GM21529 (cell line): ENCODE measurements at regions not wholly inside any gene's neighbourhood (a gene's known extent, or its start where the extent isn't known, plus 50 kb on each side); places are given as distances from the start of the nearest gene placed in this dataset.
"Not testable (repeated sequence)": the region's sequence is repeated elsewhere in the genome, so short reads cannot be mapped to it uniquely, and the experiment has no call there.

ENCODE experiments used
- ATAC-seq: cut with Tn5 transposase; IDR thresholded peaks from one replicate; pipeline ENCODE4 v1.9.1; 2021; ENCODE audit not compliant: unreplicated experiment

DNA sequence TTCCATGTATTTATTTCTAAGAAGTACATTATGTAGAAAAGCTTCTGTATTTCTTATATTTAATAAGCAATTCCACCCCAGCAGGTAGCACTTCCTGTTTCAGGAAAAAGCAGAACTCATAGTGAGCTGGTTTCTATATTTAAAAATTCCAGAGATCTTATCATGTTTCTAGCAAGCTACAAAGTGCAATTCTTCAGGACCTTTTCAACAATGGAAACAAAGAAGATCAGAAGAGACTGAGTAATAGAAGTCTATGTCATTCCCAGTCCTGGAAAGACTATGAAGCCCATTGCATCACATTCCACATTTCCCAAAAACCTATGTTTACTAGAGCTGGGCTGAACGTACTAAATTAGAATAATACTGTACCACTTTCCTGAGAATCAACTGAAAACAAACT lies 302.6 kb upstream of the NRSN1 start:
- ATAC-seq, result no peak

DNA sequence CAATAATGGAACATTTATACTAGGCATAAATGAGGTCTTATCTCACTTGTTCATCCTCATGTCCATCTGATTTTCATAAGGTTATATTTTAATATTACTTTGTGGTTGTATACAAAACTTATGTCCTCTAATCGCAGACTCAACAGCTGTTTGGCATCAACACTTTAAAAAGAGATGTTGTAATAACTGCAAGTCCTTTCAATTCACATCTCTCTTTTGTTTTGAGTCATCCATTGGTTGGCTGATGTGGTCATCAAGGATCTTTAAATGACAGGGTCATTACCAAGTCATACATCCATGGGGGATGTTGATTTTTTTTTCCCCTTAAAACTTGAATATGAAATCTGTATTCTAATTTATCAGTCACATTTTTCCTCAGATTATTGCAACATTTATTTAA lies 299.4 kb upstream of the NRSN1 start:
- no peak for ATAC-seq

DNA sequence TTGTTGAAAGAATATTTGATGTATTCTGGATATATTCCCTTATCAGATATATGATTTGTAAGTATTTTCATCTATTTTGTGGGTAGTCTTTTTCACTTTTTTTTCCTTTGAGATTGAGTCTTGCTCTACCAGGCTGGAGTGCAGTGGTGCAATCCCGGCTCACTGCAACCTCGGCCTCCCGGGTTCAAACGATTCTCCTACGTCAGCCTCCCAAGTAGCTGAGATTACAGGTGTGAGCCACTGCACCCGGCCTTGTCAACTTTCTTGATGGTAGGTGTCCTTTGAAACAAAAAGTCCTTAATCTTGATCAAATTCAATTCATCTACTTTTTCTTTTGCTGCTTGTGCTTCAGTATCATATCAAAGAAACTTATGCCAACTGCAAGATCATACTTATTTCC lies 297.2 kb upstream of the NRSN1 start:
- ATAC-seq, result no peak

DNA sequence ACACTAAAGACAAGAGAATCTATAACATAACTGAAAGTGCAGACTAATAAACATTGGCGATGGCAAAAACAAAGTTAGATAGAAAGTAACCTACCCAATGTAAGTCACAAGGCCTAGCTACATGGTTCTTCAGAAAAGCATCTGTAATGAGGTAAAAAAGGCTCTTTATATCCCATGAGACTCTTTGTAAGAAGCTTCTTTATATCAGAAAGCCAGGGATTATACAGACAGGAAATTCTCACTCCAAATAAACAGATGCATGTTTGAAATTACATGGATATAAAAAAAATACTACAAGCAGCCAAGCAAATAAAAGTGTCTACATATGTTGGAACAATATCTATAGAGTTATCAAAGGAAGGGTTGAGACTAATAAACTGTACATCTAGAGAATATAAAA lies 284.9 kb upstream of the NRSN1 start:
- ATAC-seq, result no peak

DNA sequence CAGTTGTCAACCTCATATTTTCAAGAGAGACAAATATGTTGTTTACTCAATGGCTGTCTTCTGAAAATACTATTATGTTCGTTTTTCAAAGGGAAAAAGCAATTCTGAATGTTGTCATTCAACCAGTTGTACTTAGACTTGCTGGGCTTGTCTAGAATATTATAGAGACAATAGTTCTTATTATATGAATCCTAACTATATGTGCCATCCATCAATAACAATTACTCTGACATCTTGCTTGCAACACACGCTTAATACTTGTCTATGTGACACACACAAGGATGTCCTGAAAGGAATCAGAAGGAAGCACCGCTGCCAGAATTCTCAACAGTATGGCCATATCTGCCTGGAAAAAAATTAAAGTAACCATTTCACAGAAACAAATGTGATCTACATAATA lies 283.3 kb upstream of the NRSN1 start:
- no peak for ATAC-seq

DNA sequence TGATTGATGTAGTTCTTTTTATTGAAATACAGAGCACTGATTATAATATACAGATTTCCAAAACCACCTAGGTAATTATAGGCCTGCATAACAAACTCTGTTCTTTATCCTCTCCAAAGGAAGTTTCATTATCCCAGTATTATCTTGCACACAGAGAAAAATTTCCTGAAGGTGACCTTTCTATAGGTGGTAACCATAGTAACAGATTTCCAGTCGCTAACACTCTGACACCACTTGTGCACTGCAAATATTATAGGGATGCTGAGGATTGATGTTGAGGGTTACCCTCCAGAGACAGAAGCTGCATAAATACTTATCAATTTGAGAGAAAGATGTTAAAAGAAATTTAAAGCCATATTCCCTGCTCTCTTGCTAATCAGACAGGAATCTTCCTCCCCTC lies 274.5 kb upstream of the NRSN1 start:
- ATAC-seq, result no peak

DNA sequence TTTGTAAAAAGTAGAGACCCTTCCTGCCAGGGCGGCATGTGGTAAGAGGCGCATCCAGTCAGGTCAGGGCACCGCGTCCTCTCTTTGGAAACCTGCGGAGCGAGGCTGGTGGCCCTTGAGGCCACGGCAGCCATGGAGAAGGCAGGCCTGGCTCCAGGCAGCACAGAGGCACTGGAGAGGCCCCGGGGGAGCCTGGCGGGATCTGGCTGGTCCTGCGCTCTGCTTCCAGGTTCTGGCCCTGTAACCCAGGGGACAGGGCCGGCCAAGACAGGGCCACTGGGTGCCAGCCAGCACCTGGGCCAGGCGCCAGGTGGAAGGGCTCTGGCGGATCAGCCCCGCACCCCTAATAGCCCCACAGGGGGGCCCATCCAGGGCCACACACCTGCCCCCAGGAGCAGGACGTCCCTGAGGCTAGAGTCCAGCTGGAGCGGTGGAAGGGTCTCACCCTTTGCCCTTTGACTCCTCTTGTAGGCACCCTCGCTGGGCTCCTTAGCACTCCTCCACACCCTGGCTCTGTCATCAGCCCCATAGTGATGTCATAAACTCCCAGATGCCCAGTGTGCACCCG lies 272.4 kb upstream of the NRSN1 start:
- ATAC-seq, result not testable (repeated sequence)

DNA sequence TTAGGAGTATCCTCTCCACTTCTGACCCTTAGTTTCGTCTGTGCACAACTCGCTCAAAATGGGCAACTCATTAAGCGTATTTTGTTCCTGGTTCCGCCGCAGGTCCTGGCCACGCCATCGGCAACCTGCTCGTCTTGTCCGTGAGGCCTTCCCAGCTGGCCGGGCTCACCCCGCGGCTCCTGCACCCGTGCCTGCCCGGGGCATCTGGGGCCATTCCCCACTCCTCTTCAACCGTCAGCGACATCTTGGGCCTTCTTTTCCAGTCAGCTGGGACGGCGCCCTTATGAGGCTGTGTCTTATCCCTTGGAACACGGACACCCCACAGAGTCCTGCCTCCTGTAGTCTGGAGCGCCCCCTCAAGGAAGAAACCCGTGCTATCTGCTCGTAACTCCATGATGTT lies 271.9 kb upstream of the NRSN1 start:
- ATAC-seq, result not testable (repeated sequence)

DNA sequence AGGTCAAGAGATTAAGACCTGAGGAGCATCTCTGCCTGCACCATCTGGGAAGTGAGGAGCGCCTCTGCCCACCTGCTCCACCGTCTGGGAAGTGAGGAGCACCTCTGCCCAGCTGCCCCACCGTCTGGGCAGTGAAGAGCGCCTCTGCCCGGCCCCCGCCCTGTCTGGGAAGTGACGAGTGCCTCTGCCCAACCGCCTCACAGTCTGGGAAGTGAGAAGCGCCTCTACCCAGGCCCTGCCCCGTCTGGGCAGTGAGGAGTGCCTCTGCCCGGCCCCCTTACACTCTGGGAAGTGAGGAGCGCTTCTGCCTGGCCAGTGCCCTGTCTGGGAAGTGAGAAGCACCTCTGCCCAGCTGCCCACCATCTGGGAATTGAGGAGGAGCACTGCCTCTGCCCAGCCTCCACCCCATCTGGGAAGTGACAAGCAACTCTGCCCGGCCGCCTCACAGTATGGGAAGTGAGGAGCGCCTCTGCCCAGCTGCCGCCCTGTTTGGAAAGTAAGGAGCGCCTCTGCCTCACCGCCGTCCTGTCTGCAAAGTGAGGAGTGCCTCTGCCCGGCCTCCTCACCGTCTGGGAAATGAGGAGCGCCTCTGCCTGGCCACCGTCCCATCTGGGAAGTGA lies 270.4 kb upstream of the NRSN1 start:
- no peak for ATAC-seq

DNA sequence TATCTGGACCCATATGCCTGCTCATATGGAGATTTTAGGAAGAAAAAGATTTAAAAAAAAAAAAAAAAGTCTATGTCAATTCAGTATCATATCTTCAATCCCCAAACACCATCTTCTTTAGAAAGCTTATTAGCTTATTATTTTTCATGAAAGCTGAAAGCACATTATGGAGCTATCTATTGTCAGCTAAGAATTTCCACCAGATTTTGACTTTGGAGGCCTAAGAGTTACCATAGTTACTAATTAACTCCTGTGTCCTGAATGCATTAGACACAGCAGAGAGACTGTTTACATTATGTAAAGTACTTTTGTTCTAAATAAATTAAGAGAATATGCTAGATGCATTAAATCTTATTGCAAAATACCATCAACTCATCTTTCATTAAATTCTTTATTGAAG lies 255.5 kb upstream of the NRSN1 start:
- no peak for ATAC-seq

DNA sequence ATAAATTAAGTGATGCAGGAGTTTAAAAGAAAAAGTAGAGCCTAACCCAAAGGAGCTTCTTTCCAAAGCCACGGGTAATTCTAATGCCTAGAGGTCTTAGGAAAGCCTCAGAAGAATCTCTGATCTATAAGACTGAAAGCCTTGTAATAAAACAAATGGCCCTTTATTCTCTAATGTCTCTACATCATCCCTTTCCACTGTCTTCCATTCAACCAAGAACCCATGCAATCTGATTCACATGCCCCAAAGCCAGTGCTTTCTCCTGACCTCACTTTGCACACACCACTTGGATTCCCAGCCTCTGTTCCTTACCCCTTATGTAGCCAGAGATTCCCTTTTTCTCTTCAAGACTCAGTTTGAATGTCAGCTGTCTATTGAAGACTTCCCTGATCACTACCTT lies 252.9 kb upstream of the NRSN1 start:
- no peak for ATAC-seq

DNA sequence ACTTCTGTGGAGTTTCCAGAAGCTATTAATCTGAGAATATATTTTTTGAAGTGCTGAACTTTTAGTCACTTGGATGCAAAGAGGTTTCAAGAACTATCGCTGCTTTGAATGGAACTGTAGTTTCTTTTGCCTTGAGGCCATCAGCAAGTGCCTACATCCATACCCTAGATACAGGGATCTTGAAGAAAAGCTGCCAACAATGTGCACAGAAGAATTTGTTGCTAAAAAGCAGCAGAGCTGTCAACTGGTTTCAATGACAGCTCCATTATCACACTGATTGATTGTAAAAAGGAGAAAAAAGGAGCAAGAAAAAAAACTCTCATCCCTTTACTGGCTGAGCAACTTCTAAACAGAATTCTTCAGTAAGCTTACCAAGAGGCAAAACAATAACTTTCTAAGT lies 251.0 kb upstream of the NRSN1 start:
- no peak for ATAC-seq

DNA sequence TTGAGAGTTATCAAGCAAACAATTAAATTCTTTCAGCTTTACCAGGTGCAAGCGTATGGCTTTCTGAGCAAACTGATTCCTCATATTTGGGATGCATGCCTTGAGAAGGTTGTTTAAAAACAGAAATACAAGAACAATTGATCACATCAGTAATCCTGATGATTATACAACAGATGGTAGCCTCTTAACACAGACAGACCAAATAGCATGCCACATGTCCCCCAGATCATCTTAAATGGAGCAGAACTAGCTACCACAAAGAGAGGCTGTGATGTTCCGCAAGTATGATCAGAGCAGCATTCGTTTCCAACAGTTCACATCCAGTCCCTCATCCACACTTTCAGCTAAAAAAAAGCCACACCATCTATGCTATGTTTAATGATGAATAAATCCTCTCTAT lies 246.2 kb upstream of the NRSN1 start:
- no peak for ATAC-seq

DNA sequence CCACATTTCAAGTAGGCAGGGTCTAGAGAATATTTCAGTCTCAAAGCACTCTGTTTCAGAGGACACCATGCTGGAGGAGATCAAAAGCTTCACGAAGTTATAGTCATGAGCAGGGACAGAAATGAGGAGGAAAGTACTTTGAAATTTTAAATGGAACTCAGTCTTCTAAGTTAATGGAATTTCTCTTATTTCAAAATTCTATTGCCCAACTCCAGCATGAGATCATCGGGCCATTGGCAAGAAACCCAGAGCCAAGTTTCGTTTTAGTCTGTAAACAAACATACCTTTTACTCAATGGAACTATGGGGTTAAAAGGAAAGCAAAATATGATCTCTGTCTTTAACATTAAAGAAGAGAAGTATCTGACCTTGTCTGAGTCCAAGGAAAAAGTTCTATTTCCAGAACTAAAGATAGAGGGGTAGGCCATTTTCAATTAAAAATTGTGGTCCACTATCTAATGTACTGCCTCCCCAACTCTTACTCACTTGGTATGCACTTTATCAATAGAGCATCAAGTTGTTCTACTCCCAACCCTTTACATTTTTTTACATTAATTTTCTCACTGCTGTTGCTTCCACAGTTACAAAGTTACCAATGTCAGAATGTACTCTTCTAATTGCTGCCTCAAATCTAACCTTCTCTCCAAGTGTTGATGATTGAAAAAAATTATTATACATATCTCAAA lies 235.3 kb upstream of the NRSN1 start:
- no peak for ATAC-seq

DNA sequence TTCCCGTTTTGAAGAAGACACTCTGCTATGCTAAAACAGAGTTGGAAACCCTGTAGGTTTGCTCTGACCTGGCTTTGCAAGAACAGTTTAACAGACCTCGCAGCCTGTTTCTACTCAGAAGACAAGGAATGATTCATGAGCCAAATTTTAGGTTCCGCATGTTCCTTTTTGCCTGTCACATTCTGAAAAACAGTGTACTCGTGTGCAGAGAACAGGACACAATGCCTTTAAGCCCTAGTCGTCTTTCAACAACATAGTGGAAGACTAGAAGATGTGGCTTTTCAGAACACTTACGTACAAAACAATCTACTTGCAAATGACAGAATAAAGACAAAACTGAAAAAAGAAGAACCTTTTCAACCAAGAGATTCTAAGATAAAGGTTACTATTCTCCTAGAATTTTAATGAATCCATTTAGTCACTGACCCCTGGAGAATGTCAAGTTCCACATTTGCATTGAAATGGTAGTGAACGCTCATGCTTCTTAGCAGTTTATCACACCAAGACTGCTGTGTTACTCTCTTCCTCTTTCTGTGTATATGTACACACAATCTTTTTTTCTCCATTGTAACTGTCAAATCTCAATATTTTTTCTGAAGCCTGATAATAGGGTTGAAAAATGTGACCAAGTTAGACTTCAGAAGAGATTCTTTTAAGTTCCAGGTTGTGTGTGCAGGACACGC lies 220.7 kb upstream of the NRSN1 start:
- no peak for ATAC-seq

DNA sequence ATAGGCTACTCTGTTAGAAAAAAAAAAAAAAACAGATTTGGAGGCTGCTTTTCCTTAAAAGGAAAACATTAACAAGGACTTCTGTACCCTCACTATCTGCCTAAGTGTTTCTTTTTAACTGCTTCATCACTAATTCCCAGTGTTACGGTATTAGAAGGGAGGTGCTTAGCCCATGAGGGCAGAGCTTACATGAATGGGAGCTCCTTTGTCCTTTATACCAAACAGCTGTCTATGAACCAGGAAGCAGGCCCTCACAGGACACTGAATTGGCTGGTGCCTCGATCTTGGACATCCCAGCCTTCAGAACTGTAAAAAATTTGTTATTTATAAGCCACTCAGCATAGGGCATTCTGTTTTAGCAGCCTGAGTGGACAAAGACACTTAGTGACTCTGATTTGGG lies 215.6 kb upstream of the NRSN1 start:
- ATAC-seq, result no peak

DNA sequence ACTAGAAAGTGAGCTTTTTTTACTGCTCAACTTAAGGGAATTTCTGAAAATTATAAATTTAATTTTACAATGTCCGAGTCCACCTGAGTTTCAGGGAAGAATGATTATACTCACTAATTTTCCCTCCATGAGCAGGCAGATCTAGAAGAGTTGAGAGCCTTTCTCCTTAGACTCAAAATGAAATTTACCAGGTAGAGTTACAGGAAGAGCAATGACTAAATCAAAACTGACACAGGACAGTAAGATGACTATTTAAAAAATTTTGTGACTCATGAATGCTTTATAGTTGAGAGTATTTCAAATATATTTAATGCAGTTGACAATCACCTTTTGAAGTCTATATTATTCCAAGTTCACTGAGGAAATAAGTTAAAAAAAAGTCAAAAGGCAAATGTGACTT lies 198.1 kb upstream of the NRSN1 start:
- ATAC-seq, result no peak

DNA sequence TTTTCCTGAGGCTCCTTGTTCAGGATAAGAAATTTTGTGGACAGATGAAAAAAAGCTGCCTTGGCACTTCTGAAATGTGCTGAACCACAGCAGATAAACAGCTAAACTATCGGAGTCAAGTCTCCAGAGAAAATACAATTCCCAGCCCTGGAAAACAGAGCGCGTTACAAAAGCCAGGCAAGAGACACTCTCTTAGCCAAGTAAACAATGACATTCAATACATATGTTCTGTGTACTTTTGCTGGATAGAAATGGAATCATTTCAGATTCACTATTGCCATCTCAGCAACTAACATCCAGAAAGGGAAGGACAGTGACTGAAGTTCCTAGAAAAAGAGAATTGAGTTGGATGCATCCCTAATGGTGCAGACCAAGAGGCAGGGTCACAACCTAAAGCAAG lies 196.8 kb upstream of the NRSN1 start:
- ATAC-seq, result no peak

DNA sequence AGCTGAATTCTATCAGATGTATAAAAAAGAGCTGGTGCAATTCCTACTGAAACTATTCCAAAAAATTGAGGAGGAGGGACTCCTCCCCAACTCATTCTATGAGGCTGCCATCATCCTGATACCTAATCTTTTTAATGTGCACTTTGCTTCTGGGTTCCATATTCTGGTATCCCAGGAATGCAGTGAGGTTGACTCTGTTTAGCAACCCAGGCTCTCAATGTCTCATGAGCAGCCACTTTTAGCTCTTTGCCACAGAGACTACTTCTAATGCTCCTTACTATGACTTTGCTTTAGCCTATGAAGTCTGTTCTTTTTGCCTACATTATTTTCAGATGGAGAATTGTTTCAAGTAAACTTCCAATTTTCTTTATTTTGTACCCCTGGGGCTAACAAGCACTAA lies 185.5 kb upstream of the NRSN1 start:
- ATAC-seq, result no peak

DNA sequence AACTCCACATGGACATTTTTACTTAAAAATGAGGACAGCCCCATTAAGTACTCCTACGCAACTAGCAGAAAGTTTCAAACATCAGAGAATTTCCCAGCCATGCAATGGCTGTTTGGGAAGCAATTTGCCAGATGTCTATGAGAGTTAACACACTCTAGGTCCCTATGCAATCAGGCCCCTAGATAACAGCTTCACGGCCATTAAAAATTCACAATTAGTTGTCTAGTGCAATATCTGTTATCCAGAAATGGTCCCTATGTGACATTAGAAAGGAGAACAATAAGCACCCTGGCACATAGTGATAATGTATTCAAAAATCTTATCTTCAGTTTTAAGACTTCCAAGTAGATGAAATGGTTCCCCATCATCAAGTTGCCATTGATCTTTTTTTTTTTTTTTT lies 174.3 kb upstream of the NRSN1 start:
- ATAC-seq, result no peak

DNA sequence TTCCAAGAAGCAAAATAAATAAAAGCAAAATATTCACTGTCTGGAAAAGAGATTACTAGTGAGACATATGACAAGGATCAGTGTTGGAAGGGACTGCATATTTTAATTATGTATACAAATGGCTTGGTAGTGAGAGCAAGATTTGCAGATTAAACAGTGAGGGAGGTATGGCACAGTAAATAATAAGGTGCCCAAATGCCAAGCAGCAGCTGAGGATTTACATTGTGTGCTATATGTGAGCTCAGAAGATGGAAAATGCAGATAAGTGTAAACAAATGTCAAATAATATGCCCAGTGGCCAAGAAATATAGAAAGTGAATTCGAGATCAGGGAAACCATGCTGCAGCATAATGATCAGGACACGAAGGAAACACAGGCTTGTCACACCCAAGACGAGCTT lies 173.8 kb upstream of the NRSN1 start:
- ATAC-seq, result no peak

DNA sequence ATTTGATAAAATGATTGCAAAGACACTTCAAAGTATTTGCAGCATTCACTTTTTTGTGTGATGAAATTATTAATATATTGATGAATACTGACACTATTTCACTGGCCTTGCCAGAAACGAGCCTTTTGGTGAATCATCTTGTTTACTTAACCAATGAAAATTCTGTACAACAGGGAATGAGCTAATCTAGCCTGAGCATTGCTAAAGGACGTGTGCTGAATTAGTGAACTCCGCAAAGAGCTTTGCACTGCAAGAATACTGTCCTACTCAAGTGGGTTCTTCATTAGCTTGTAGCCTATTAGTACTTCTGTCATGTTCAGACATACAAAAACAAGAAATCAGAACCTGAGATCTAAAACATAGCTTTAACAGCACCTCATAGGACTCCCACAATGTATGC lies 172.0 kb upstream of the NRSN1 start:
- ATAC-seq, result no peak
